LoVo (cell line): ENCODE measurements at regions not wholly inside any gene's neighbourhood (a gene's known extent, or its start where the extent isn't known, plus 50 kb on each side); places are given as distances from the start of the nearest gene placed in this dataset.
"Not testable (repeated sequence)": the region's sequence is repeated elsewhere in the genome, so short reads cannot be mapped to it uniquely, and the experiment has no call there.

Experiments
- DNase-seq: peaks from one replicate; pipeline ENCODE4 v3.0.0-alpha.2; 2016; ENCODE audit warnings: low spot score

DNA sequence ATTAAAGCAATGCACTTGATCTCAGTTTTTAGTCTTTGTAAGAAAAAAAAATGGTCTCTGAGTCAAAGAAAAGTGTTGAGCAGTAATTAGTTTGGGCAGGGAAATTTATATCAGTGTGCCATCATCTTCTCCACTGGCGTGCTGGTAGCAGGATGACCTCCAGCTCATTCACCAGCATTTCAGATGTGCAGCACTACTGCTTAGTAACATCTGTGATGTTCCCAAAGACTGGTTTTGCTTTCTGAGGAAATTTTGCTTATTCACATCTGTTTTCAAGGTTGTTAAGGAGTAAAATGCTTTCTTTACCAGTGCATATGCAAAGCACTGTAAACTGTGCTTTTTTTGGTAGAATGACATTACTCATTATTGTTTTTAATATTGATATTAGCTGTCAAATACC lies 540.4 kb downstream of the TRAM1L1 start:
- no peak for DNase-seq

DNA sequence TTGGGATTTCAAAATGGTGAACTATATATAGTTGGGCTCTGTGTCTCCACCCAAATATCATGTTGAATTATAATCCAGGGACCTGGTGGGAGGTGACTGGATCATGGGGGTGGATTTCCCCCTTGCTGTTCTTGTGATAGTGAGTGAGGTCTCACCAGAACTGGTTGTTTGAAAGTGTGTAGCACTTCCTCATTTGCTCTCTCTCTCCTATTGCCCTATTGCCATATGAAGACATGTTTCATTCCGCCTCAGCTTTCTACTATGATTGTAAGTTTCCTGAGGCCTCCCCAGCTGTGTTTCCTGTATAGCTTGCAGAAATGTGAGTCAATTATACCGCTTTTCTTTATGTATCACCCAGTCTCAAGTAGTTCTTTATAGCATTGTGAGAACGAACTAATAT lies 545.6 kb downstream of the TRAM1L1 start:
- DNase-seq = no peak

DNA sequence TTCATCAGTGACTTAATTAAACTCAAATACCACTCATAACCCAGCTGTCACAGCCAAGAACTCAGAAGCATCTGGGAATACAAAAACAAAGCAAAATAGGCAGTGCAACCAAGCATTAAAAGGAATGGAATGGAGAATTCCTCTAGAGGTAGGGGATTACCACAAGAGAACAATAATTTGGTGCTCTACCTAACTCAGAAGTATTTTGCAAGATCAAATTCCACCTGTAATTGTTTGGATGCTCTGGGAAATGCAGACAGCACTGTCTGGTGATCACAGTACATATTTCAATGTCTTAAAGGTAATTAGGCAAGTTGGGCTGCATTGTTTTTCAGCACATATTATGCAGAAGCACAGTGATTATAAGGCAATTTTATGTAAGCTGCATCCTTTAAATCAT lies 547.5 kb downstream of the TRAM1L1 start:
- no peak for DNase-seq

DNA sequence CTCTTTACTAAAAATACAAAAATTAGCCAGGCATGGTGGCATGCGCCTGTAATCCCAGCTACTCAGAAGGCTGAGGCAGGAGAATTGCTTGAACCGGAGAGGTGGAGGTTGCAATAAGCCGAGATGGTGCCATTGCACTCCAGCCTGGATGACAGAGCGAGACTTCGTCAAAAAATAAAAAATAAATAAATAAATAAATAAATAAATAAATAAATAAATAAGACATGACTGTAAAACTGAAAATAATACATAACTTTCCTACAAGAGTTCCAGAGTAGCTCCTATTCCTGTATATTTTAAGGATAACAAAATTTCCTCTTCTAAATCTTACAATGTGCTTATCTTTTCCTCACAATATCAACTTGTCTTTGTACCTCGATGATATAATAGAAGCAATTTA lies 549.4 kb downstream of the TRAM1L1 start:
- not testable (repeated sequence) for DNase-seq

DNA sequence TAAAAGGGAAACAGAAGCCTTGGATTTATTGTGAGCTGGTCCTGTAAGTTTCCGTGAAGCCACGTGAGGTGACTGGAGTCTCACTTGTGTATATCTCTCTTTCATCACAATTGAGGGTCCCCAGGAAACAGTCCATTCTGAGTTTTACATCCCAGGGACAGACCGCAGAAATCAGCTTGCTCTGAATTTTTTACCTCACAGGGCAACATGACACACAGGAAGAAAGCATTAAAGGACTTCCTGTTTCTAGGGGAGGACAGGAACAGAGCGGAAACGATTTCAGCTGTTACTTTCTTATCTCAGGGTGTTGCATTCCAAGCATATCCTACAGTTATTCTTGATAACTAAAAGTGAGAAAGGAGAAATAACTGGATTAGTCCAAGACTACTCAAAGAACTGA lies 553.5 kb downstream of the TRAM1L1 start:
- no peak for DNase-seq

DNA sequence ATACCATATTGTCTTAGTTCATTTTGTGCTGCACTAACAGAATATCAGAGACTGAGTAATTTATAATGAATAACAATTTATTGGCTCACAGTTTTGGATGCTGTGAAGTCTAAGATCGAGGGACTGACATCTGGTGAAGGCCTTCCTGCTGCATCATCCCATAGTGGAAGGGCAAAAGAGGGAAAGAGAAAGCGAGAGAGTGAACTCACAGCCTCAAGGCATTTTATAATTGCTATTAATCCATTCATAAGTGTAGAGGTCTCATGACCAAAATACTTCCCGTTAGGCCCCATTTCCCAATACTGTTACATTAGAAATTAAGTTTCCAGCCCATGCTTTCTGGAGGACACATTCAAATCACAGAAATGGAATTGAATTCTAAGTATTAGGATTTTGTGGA lies 554.4 kb downstream of the TRAM1L1 start:
- no peak for DNase-seq

DNA sequence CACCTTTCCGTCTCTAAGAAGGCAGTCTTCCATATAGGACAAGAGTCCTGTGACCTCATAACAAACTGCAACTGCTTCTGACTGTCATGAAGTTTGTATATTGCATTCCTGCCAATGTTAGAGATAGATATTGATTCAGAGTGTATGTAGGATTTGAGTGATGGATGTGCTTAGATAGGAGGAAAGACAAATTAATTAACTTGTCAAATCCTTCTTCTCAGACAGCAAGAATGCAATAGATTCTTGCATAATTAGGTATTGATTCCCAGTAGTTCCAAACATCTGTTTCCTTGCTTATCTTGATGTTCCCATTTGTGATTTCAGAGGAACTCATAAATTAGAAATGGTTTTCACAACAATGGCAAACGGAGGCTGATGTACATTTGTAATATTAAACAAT lies 555.3 kb downstream of the TRAM1L1 start:
- no peak for DNase-seq

DNA sequence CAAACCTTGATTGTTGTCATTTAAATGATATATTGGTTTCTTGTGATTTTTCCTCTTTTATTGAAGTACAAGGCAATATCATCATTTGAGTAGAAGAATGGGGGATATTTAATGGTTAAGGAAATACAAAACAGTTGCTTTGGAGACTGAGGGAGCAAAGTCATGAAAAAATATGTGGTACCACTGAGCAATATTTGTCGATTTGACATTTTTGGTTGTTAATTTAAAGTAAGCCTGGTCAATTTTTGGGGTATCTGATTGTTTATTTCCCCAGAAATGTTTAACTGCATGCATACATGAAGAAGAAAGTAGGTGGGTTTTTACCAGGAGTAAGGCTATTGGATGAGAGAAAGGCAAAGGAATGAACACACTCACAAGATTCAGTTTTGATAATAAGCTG lies 556.2 kb downstream of the TRAM1L1 start:
- DNase-seq = no peak

DNA sequence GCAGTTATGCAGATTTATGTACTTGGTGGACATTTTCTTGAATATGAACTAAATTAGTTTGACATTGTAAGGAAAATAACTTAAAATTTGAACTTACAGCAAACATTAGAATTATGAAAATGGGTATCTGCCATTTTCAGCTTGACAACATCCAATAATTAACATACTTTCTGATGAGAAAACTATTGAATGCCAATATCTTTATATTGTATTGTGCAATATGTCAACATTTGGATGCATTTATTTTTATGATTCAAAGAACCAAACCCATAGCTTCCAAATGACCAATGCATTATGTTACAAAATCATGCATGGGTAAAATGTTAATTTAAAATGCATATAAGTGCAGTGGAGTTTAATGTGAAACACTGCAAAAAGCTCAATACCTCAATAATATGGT lies 562.5 kb downstream of the TRAM1L1 start:
- no peak for DNase-seq

DNA sequence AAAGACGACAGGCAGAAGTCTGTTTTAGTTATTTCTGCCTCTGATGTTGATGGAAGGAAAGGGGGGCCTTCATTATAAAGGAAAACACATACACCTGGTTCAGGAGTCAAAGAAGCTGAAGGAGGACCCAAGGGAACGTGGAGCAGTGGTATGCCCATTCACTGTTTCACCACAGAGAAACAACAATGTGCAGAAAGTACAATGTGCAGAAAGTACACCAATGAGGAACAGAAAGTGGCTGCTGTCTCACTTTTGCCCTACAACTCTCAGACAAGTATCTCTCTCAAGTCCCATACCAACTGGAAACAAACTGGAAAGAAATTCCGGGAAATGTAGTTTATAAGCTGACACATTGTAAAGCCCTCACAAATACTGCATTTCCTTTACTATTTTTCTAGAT lies 564.5 kb downstream of the TRAM1L1 start:
- no peak for DNase-seq

DNA sequence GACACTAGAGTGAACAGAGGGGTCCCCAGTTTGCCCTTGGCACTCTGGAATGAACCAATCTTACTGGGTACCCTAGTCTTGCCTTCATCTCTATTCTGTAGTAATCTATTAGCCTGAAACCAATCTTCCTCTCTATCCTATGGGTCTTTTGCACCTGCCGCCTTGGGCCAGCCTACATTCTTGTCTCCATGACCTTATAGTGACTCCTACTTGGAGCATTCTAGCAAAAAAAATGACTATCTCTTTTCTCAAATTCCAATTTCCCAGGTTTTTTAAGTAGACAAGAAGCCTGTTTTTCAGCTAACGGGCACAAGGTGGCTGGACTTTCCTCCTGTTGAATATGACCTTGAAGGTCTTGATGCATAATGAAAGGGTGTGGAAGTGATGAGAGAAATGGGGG lies 568.7 kb downstream of the TRAM1L1 start:
- no peak for DNase-seq

DNA sequence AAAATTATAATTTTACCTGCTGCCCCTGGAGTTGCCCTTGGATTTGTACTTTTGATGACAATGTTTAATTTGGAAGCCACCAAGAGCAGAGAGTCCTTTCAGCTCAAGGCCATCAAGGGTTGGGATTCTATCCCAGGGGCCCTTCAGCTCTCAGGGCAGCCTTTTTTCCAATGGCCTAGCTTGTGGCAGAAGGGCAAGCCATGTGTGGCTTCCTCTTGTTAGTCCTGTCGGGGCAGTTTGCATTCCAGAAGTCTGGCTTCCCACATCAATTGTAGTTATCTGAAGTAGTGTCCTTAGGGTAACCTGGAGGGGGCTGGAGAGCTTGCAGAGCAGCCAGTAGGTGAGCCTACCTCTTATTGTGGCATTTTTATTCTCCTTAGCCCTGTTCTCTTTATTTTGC lies 569.4 kb downstream of the TRAM1L1 start:
- no peak for DNase-seq

DNA sequence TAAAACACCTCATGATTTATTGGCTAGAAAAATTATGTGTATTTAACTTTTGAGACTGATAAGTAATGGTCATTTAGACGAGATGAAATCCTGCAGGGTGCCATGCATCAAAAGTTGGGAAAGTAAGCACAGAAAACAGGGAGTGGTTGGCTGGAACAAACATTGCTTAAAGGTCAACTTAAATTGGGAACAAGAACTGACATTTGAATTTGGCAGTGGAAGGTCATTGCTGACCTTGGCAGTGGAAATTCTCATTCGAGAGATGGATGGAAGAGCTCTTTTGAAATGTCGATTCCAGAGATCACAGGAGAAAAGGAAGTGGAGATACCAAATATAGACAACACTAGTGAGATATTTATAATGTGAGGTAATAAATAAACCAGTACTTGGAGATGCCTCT lies 572.8 kb downstream of the TRAM1L1 start:
- no peak for DNase-seq

DNA sequence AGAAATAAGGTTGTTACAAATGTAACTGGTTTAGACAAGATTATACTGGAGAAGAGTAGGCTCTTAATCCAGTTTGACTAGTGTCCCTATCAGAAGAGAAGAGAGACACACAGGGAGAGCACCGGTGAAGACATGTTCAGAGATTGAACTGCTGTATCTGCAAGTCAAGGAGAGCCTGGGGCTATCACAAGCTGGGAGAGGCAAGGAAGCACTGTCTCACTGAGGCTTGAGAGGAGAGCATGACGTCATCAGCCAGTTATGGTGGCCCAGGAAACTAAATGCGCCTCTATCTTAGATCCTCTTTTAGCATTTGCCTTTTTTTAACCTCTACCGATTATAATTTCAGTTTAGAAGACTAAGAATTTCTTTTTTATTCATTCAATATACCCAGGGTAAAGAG lies 583.4 kb downstream of the TRAM1L1 start:
- no peak for DNase-seq

DNA sequence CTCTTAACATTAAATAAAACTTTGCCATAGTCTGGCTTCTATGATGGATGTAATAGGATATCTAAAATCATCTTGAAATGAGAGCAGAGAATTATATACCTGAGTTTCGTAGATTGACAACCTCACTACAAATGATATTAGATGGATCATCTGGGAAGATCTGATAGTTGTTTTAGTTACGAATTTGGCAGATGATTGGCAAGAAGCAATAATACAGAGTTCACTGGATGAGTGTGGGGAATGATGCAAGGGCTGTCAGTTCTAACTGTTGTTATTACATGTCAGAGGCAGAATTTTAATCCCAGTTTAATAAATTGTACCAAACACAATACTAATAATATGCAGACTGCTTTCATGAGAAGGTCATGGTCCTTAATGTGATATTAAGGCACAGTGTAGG lies 585.2 kb downstream of the TRAM1L1 start:
- no peak for DNase-seq

DNA sequence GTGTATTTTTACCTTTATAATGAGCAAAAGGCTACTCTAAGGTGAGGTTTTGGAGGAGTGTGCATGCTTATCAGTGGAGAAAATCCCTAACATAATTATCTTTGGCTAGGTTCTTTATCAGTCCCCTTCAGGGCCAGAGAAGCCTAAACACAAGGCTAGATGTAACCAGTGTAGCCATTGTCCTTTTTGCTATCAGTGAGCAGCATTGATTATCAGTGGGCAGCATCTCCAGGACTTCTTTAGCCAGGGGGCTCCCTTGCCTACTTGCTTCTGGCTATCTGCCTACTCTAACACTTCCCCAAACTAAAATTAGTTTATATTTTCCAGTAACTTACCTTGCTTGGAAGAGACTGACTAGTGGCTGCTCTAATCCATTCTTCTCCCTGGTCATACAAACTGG lies 595.6 kb downstream of the TRAM1L1 start:
- DNase-seq = no peak

DNA sequence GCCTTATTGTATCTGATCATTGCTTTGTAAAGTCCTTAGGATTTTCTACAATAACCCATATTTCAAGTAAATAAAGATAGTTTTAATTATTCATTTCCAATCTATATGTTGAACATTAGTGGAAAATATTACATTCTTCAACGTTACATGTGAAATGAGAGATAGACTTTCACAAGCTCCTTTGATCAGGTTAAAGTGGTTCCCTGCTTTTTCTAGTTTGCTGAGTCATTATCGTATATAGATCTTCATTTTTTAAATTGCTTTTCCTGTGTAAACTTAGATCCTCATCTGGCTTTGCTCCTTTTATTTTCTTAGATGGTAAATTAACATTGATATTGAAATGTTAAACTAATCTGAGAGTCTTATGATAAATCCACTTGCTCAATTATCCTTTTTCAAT lies 599.0 kb downstream of the TRAM1L1 start:
- DNase-seq = no peak

DNA sequence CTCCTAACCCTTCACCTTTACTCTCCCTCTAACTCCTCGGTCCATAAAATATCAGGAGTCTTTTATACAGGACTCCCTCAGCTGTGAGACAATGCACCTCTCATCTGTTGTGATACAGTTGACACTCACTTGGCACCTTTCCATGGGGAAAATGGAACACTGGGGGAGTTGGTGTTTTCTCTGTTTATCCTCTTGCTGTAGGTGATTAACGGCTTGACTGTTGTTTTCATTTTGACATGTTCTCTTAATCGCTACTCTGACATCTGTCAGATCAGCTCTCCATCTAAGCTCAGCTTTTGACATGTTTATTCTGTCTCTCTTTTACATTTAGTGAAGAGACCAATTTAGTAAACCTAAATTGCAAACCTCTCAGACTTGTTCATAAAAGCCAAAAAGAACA lies 604.8 kb downstream of the TRAM1L1 start:
- DNase-seq = no peak

DNA sequence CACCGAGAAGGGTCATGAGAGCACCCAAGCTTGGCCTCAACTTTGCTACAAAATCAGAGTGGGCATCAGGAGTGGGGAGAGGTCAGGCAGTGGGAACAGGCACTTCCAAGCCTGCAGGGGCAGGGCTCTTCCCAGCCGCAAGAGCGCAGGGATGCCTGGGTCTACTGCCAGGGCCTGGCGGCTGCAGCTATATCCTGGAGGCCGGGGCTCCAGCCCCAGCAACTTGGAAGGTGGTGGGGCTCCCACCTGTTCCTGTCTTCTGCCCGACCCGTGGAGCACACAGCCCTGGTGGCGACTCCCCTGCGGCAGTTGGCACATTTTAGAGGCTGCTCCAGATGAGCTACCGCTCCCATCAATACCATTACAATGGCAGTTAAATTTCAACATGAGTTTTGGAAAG lies 607.0 kb downstream of the TRAM1L1 start:
- DNase-seq = no peak

DNA sequence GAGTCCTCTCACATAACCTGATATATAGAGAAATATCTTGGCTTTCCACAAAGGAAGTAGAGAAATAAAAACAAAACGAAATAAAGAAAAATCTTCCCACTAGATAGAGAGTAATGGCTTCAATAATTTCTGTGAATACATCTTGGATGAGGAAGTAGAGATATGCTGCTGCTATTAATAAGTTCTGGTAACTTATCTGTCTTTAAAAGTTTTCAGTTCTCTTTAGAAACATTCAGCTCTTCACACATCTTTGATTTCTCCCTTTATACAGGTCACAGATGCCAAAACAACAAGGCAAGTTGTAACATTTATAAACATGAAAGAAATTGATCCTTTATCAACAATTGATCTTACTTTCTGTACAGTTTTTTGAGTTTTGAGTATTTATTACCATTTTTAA lies 615.8 kb downstream of the TRAM1L1 start:
- no peak for DNase-seq

DNA sequence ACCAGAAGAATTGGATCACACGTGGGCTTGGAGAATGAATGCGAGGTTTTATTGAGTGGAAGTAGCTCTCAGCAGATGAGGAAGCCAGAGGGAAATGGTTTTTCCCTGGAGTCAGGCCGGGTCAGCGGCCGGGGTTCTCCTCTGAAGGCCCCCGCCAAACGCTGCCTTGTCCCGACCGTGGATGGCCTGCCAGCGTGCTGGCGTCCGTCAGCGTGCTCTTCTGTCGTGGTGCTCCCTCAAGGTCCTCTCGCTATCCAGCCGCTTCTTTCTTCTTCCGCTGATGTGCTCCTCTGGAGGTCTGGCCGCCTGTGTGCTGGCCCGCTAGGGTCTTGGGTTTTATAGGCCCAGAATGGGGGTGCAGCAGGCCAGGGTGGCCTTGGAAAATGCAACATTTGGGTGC lies 632.2 kb downstream of the TRAM1L1 start:
- DNase-seq = no peak

DNA sequence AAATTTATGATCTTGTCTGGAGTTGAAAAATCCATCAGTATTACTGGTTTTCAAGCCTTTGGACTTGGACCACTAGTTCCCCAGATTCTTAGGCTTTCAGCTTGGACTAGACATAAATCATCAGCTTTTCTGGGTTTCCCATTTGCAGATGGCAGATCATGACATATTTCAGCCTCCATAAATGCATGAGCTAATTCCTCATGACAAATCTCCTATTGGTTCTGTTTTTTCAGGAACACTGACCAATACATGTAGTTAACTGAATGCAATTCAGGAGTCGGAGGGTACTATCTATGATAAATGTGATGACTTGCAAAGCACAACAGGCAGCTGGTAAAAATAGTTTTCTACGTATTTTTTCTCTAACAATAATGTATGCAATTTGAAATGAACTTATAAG lies 635.6 kb downstream of the TRAM1L1 start:
- no peak for DNase-seq

DNA sequence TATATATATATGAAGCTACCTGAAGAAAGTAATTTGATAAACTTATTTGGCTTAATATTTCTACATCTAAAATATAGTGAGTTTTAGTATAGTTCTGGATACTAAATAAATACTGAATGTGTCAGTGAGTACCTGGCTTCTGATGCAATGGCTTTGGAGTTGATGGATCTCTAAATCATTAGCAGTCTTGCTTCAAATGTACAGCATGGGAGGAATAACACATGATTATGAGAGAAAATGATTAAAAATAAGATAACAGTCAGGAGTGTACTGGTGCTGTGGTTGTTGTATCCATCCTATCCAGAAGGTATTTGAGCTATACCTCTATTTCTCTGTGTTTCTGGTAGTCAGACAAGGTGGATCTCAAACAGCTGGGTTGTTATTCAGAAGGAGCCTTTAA lies 641.3 kb downstream of the TRAM1L1 start:
- DNase-seq = no peak

DNA sequence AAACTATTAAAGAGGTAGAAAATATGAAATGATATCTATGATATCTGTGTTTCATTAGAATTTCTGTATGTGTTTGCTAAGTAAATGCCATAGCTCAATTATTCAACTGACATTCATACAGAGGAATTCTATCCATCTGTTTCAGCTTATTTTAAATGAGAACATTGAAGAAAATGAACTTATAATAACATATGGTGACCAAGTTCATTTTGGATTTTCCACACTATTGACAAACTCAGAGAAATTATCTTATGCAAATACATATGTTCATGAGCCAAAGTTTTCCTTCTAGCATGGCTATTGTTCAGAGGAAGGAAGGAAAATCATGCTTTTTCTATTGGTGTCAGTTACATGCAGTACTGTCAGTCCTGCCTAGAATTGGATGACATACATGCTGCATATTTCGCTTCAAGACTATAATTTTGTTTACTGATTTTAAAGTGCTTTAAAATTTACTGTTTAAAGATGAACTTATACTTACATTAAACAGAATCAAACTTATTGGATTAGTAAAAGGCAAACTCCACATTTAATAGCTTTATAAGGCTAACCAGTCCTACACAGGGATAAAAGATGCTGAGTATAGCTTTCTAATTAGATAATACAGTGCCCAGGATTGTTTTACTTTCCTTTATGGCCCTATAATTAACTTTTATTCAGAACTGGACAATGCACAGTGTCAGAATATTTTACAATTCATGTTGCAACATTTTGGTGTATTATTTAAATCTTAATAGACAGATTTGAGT lies 646.2 kb downstream of the TRAM1L1 start:
- no peak for DNase-seq

DNA sequence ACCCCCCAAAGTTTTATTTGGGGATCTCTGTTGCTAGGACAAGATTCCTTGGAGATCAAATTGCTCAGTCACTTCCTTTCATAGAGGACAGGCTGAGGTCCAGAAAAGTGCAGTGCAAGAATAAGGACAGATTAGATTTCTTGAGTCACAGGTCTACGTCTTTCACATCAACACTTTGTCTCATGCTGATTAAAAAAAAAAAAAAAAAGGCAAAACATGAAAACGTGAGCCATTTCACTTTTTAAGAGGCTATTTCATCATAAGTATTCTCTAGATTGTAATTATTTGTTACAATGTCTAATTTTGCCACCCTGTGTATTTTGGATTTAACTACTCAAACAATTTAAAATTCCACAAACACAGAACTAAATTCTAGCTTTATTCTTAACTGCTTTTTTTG lies 647.0 kb downstream of the TRAM1L1 start:
- no peak for DNase-seq
